Activated B cell treated with CpG ODN at 0.5 μM for 24 hours (primary cell): ENCODE measurements at regions not wholly inside any gene's neighbourhood (a gene's known extent, or its start where the extent isn't known, plus 50 kb on each side); places are given as distances from the start of the nearest gene placed in this dataset.
A peak's percentile ranks its signal among the peaks of the same experiment; 100 is the strongest.

ENCODE experiments used
- ATAC-seq: fragments of 200-7000 bp; cut with Tn5 transposase; one replicate; pipeline ENCODE4 v1.10.0; 2021; ENCODE audit warnings: low read depth, mild to moderate bottlenecking, moderate library complexity
- CTCF ChIA-PET: fragments of 350-600 bp; sonication (Branson Sonifier 250); formaldehyde crosslinking; loops from one replicate; lab custom pipeline; 2021; ENCODE audit warnings: antibody characterized with exemption; lab: Charles Lee
- POLR2A ChIA-PET: fragments of 350-600 bp; sonication (Branson Sonifier 250); formaldehyde crosslinking; loops from one replicate; lab custom pipeline; 2021; ENCODE audit warnings: antibody characterized with exemption; lab: Charles Lee
- DNase-seq: peaks from one replicate; pipeline ENCODE4 v3.0.0; 2022
- H3K27ac Mint-ChIP-seq: one replicate; pipeline ENCODE4 v1.8.0; 2020; ENCODE audit warnings: mixed read lengths
- H3K27me3 Mint-ChIP-seq: one replicate; pipeline ENCODE4 v1.8.0; 2021; ENCODE audit warnings: mixed read lengths
- H3K36me3 Mint-ChIP-seq: one replicate; pipeline ENCODE4 v1.8.0; 2021; ENCODE audit warnings: low read depth, mixed read lengths
- H3K4me1 Mint-ChIP-seq: one replicate; pipeline ENCODE4 v1.8.0; 2021; ENCODE audit warnings: mixed read lengths
- H3K4me3 Mint-ChIP-seq: one replicate; pipeline ENCODE4 v1.8.0; 2020; ENCODE audit warnings: mild to moderate bottlenecking, mixed read lengths
- H3K9me3 Mint-ChIP-seq: one replicate; pipeline ENCODE4 v1.8.0; 2020; ENCODE audit warnings: mixed read lengths
- CTCF ChIP-seq: fragments of 200-600 bp; IDR thresholded peaks from one replicate; pipeline ENCODE4 v1.8.0; 2022; ENCODE audit warnings: antibody characterized with exemption, mild to moderate bottlenecking
- intact Hi-C: fragments of 100-400 bp; cut with micrococcal nuclease; formaldehyde crosslinking; loops from one replicate; pipeline ENCODE4 v1.15.1; 2024

- no peaks in the 10 kb centered on the region for H3K9me3 Mint-ChIP-seq
- no peak overlapping the region for H3K4me3 Mint-ChIP-seq
- no peaks in the 10 kb centered on the region for H3K36me3 Mint-ChIP-seq
- peaks cover 8% of the 10 kb centered on the region for H3K4me1 Mint-ChIP-seq
- no peak overlapping the region for H3K27ac Mint-ChIP-seq
- no peak for DNase-seq
- peak; percentile 40 for ATAC-seq
- intact Hi-C loops = no loop called here
- ChIA-PET POLR2A (no interaction called here), CTCF (no interaction called here)
- TF ChIP-seq CTCF = no peak
- no peaks in the 10 kb centered on the region for H3K27me3 Mint-ChIP-seq
These were observed 145.0 kb upstream of the AADAT start for GRCh38 chr4:170234800-170235199.

GRCh38 chr4:170231377-170231776 is 141.6 kb upstream of the AADAT start:
- no peaks in the 10 kb centered on the region for H3K9me3 Mint-ChIP-seq
- ChIA-PET CTCF (no interaction called here), POLR2A (no interaction called here)
- no peak for DNase-seq
- intact Hi-C loops = no loop called here
- H3K36me3 Mint-ChIP-seq = no peaks in the 10 kb centered on the region
- peaks cover 8% of the 10 kb centered on the region for H3K4me1 Mint-ChIP-seq
- no peaks in the 10 kb centered on the region for H3K27me3 Mint-ChIP-seq
- no peak for ATAC-seq
- TF ChIP-seq CTCF = no peak
- no peak overlapping the region for H3K4me3 Mint-ChIP-seq
- H3K27ac Mint-ChIP-seq = no peak overlapping the region

GRCh38 chr4:170230242-170230641 is 140.5 kb upstream of the AADAT start:
- no peaks in the 10 kb centered on the region for H3K36me3 Mint-ChIP-seq
- H3K4me1 Mint-ChIP-seq = peaks cover 8% of the 10 kb centered on the region
- no peak overlapping the region for H3K4me3 Mint-ChIP-seq
- H3K9me3 Mint-ChIP-seq = no peaks in the 10 kb centered on the region
- intact Hi-C loops = no loop called here
- DNase-seq (no peak), ATAC-seq (no peak)
- no peak overlapping the region for H3K27ac Mint-ChIP-seq
- TF ChIP-seq CTCF = no peak
- POLR2A ChIA-PET = no interaction called here
- no peaks in the 10 kb centered on the region for H3K27me3 Mint-ChIP-seq
- CTCF ChIA-PET = no interaction called here

- ATAC-seq = no peak
- intact Hi-C loops = no loop called here
- H3K36me3 Mint-ChIP-seq = no peaks in the 10 kb centered on the region
- DNase-seq = no peak
- no peak for TF ChIP-seq CTCF
- peaks cover 4% of the 10 kb centered on the region for H3K4me1 Mint-ChIP-seq
- H3K9me3 Mint-ChIP-seq = no peaks in the 10 kb centered on the region
- POLR2A ChIA-PET = no interaction called here
- no peaks in the 10 kb centered on the region for H3K27me3 Mint-ChIP-seq
- no peak overlapping the region for H3K4me3 Mint-ChIP-seq
- H3K27ac Mint-ChIP-seq = no peak overlapping the region
- CTCF ChIA-PET = interaction anchor here (1.6 kb wide), 1 partner anchor 18 kb away, joined by 3 read pairs; no protein-coding TSS in a partner anchor
These were observed 139.2 kb upstream of the AADAT start for GRCh38 chr4:170229006-170229405.

- intact Hi-C loops = no loop called here
- peaks cover 4% of the 10 kb centered on the region for H3K4me1 Mint-ChIP-seq
- ATAC-seq (no peak), DNase-seq (no peak)
- no peak overlapping the region for H3K4me3 Mint-ChIP-seq
- ChIA-PET CTCF (interaction anchor here (1.6 kb wide), 1 partner anchor 19 kb away, joined by 3 read pairs; no protein-coding TSS in a partner anchor), POLR2A (no interaction called here)
- no peaks in the 10 kb centered on the region for H3K27me3 Mint-ChIP-seq
- H3K36me3 Mint-ChIP-seq = no peaks in the 10 kb centered on the region
- no peak overlapping the region for H3K27ac Mint-ChIP-seq
- no peaks in the 10 kb centered on the region for H3K9me3 Mint-ChIP-seq
- no peak for TF ChIP-seq CTCF
These were observed 138.2 kb upstream of the AADAT start for GRCh38 chr4:170227928-170228327.
